K562 (cell line): ENCODE measurements at regions not wholly inside any gene's neighbourhood (a gene's known extent, or its start where the extent isn't known, plus 50 kb on each side); places are given as distances from the start of the nearest gene placed in this dataset.
A peak's percentile ranks its signal among the peaks of the same experiment; 100 is the strongest.

Experiments used
- GTF2F1 ChIP-seq: IDR thresholded peaks from 2 replicates; pipeline ENCODE4 v1.6.1; 2011; ENCODE audit warnings: low read depth, low read length, improper control_type of control experiment
- MXI1 ChIP-seq: IDR thresholded peaks from 2 replicates; pipeline ENCODE4 v1.6.1; 2011; ENCODE audit warnings: low read depth, mild to moderate bottlenecking, improper control_type of control experiment, low read length
- POLR2B ChIP-seq: fragments of 450-650 bp; IDR thresholded peaks from 2 replicates; pipeline ENCODE4 v1.6.1; 2018; ENCODE audit warnings: low read depth; ENCODE audit not compliant: partially characterized antibody
- SAFB2 ChIP-seq: fragments of 200-400 bp; formaldehyde crosslinking; IDR thresholded peaks from 2 replicates; pipeline ENCODE4 v1.6.1; 2018; ENCODE audit warnings: borderline replicate concordance, low read length, low read depth, moderate library complexity; ENCODE audit not compliant: severe bottlenecking
- SMAD1 ChIP-seq: fragments of 150-350 bp; IDR thresholded peaks from 2 replicates; pipeline ENCODE4 v1.6.1; 2014; ENCODE audit warnings: low read length, low read depth; ENCODE audit not compliant: partially characterized antibody
- SRF ChIP-seq, 2 experiments: fragments of 250-450, 450-650 bp in 1 of 2; sonication (Bioruptor Pico) in 1 of 2; sonication (generic) in 1 of 2; formaldehyde crosslinking; IDR thresholded peaks; 2 replicates each; pipeline versions ENCODE4 v1.5.0 to v1.5.1; 2020 to 2022; ENCODE audit warnings: mild to moderate bottlenecking in 1 of 2, missing genetic modification reagents in 1 of 2
- TEAD1 ChIP-seq, 2 experiments: fragments of 450-650 bp in 1 of 2; sonication (generic) in 1 of 2; formaldehyde crosslinking; IDR thresholded peaks; 2 replicates each; pipeline versions ENCODE4 v1.4.0 to v1.8.0; 2020 to 2022; ENCODE audit warnings: mild to moderate bottlenecking in 2 of 2, missing genetic modification reagents in 1 of 2
- THRAP3 ChIP-seq: fragments of 450-650 bp; IDR thresholded peaks from 2 replicates; pipeline ENCODE4 v1.6.1; 2016; ENCODE audit warnings: mild to moderate bottlenecking, inconsistent platforms, borderline replicate concordance
- ZEB2 ChIP-seq: fragments of 450-650 bp; IDR thresholded peaks from 2 replicates; pipeline ENCODE4 v1.6.1; 2016
- ZNF324 ChIP-seq: fragments of 250-450 bp; sonication (Bioruptor Pico); IDR thresholded peaks from 2 replicates; pipeline ENCODE4 v1.4.0; 2020; ENCODE audit warnings: mild to moderate bottlenecking
- ZNF354B ChIP-seq: fragments of 250-450 bp; sonication (Bioruptor Pico); IDR thresholded peaks from 2 replicates; pipeline ENCODE4 v1.4.0; 2020
- ZNF41 ChIP-seq: fragments of 250-450 bp; sonication (Bioruptor Pico); conservative IDR thresholded peaks from 2 replicates; pipeline ENCODE4 v1.4.0; 2020; ENCODE audit warnings: mild to moderate bottlenecking
- ZNF431 ChIP-seq: sonication (generic); formaldehyde crosslinking; IDR thresholded peaks from 2 replicates; pipeline ENCODE4 v1.8.0; 2022; ENCODE audit warnings: mild to moderate bottlenecking, missing genetic modification reagents
- TF ChIP-seq, protein P1 (sequence below): fragments of 450-650 bp; formaldehyde crosslinking; IDR thresholded peaks from 2 replicates; pipeline ENCODE4 v1.4.0; 2022; ENCODE audit warnings: missing genetic modification characterization
- TF ChIP-seq, protein P2 (sequence below), 3 experiments: IDR thresholded peaks in 2 of 3; conservative IDR thresholded peaks in 1 of 3; 2 replicates each; pipeline ENCODE4 v1.5.1; 2011 to 2012; ENCODE audit warnings: low read length in 3 of 3, mild to moderate bottlenecking in 3 of 3, control low read depth in 2 of 3, improper control_type of control experiment in 1 of 3, inconsistent platforms in 1 of 3, low read depth in 1 of 3, mixed read lengths in 1 of 3, moderate library complexity in 1 of 3; ENCODE audit not compliant: insufficient read depth in 2 of 3
- TF ChIP-seq, protein P3 (sequence below), 2 experiments: fragments of 450-650 bp; conservative IDR thresholded peaks; 2 replicates each; pipeline ENCODE4 v1.6.1; 2017; ENCODE audit warnings: mild to moderate bottlenecking in 2 of 2, moderate library complexity in 2 of 2
- TF ChIP-seq, protein P4 (sequence below): fragments of 450-650 bp; conservative IDR thresholded peaks from 2 replicates; pipeline ENCODE4 v1.6.1; 2016; ENCODE audit warnings: missing genetic modification characterization, low read depth, mild to moderate bottlenecking, missing compliant biosample characterization, moderate library complexity
- TF ChIP-seq, protein P5 (sequence below): sonication (generic); formaldehyde crosslinking; IDR thresholded peaks from 2 replicates; pipeline ENCODE4 v1.8.1; 2023; ENCODE audit warnings: mild to moderate bottlenecking, missing genetic modification reagents
- TF ChIP-seq, protein P6 (sequence below): sonication (generic); formaldehyde crosslinking; IDR thresholded peaks from 2 replicates; pipeline ENCODE4 v1.8.0; 2023; ENCODE audit warnings: mild to moderate bottlenecking, missing genetic modification reagents

DNA sequence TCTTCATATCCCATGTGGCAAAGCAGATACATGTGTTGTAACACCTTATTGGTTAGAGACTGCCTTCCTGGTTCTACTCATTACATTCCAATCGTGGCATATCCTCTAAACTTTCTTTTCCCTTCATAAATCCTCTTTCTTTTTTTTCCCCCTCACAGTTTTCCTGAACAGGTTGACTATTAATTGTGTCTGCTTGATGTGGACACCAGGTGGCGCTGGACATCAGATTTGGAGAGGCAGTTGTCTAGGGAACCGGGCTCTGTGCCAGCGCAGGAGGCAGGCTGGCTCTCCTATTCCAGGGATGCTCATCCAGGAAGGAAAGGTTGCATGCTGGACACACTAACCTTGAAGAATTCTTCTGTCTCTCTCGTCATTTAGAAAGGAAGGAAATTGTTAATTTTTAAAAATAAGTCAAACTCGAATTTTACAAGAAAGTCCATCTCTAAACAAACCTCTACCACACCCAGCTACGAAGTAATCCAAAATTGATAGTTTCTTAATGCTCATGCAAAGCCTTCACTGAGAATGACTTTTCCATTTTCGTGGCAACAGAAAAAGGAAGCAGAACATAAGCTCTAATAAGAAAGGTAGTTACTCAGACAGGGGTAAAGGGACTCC, 59.4 kb upstream of the ASB17 start (continued):
- TF ChIP-seq, protein P1, sequence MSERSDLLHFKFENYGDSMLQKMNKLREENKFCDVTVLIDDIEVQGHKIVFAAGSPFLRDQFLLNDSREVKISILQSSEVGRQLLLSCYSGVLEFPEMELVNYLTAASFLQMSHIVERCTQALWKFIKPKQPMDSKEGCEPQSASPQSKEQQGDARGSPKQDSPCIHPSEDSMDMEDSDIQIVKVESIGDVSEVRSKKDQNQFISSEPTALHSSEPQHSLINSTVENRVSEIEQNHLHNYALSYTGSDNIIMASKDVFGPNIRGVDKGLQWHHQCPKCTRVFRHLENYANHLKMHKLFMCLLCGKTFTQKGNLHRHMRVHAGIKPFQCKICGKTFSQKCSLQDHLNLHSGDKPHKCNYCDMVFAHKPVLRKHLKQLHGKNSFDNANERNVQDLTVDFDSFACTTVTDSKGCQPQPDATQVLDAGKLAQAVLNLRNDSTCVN (CRISPR knock-in tag), result no peak
- TF ChIP-seq THRAP3 (no peak), SMAD1 (peak; percentile 85), MXI1 (peak; percentile 82), SAFB2 (no peak), ZNF41 (no peak), ZEB2 (no peak), ZNF431 (CRISPR knock-in tag) (no peak), GTF2F1 (no peak), ZNF354B (CRISPR knock-in tag) (no peak), POLR2B (no peak), SRF (CRISPR knock-in tag; IDR thresholded peaks at IDR 0.05) (no peak), ZNF324 (CRISPR knock-in tag) (no peak), TEAD1 (CRISPR knock-in tag; IDR thresholded peaks at IDR 0.05) (no peak)
- TF ChIP-seq, protein P2, sequence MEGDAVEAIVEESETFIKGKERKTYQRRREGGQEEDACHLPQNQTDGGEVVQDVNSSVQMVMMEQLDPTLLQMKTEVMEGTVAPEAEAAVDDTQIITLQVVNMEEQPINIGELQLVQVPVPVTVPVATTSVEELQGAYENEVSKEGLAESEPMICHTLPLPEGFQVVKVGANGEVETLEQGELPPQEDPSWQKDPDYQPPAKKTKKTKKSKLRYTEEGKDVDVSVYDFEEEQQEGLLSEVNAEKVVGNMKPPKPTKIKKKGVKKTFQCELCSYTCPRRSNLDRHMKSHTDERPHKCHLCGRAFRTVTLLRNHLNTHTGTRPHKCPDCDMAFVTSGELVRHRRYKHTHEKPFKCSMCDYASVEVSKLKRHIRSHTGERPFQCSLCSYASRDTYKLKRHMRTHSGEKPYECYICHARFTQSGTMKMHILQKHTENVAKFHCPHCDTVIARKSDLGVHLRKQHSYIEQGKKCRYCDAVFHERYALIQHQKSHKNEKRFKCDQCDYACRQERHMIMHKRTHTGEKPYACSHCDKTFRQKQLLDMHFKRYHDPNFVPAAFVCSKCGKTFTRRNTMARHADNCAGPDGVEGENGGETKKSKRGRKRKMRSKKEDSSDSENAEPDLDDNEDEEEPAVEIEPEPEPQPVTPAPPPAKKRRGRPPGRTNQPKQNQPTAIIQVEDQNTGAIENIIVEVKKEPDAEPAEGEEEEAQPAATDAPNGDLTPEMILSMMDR (IDR thresholded peaks at IDR 0.05 in 2 of 3, conservative IDR thresholded peaks at IDR 0.05 in 1 of 3; ENCODE audit: insufficient read depth in 2 of 3, low read depth in 1 of 3, low read length in 3 of 3), result peak; percentile 70 to 85 (median 82)
- TF ChIP-seq, protein P3, sequence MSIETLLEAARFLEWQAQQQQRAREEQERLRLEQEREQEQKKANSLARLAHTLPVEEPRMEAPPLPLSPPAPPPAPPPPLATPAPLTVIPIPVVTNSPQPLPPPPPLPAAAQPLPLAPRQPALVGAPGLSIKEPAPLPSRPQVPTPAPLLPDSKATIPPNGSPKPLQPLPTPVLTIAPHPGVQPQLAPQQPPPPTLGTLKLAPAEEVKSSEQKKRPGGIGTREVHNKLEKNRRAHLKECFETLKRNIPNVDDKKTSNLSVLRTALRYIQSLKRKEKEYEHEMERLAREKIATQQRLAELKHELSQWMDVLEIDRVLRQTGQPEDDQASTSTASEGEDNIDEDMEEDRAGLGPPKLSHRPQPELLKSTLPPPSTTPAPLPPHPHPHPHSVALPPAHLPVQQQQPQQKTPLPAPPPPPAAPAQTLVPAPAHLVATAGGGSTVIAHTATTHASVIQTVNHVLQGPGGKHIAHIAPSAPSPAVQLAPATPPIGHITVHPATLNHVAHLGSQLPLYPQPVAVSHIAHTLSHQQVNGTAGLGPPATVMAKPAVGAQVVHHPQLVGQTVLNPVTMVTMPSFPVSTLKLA (conservative IDR thresholded peaks at IDR 0.05), result no peak
- TF ChIP-seq, protein P4, sequence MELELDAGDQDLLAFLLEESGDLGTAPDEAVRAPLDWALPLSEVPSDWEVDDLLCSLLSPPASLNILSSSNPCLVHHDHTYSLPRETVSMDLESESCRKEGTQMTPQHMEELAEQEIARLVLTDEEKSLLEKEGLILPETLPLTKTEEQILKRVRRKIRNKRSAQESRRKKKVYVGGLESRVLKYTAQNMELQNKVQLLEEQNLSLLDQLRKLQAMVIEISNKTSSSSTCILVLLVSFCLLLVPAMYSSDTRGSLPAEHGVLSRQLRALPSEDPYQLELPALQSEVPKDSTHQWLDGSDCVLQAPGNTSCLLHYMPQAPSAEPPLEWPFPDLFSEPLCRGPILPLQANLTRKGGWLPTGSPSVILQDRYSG, result no peak
- TF ChIP-seq, protein P5, sequence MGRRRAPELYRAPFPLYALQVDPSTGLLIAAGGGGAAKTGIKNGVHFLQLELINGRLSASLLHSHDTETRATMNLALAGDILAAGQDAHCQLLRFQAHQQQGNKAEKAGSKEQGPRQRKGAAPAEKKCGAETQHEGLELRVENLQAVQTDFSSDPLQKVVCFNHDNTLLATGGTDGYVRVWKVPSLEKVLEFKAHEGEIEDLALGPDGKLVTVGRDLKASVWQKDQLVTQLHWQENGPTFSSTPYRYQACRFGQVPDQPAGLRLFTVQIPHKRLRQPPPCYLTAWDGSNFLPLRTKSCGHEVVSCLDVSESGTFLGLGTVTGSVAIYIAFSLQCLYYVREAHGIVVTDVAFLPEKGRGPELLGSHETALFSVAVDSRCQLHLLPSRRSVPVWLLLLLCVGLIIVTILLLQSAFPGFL (CRISPR knock-in tag), result no peak
- TF ChIP-seq, protein P6, sequence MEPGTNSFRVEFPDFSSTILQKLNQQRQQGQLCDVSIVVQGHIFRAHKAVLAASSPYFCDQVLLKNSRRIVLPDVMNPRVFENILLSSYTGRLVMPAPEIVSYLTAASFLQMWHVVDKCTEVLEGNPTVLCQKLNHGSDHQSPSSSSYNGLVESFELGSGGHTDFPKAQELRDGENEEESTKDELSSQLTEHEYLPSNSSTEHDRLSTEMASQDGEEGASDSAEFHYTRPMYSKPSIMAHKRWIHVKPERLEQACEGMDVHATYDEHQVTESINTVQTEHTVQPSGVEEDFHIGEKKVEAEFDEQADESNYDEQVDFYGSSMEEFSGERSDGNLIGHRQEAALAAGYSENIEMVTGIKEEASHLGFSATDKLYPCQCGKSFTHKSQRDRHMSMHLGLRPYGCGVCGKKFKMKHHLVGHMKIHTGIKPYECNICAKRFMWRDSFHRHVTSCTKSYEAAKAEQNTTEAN, result no peak
